Panc1 (cell line): ENCODE measurements at regions not wholly inside any gene's neighbourhood (a gene's known extent, or its start where the extent isn't known, plus 50 kb on each side); places are given as distances from the start of the nearest gene placed in this dataset.

Source experiments
- ATAC-seq: fragments of 200-7000 bp; cut with Tn5 transposase; 2 replicates; pipeline ENCODE4 v1.9.1; 2020; ENCODE audit warnings: mild to moderate bottlenecking, moderate library complexity
- BruUV-seq: library from RNA; stranded (reverse); fragments of 400-500 nt; replicated peaks from 2 replicates; lab custom pipeline; 2021; lab: Mats Ljungman, UMichigan
- CTCF ChIA-PET: fragments of 300-600 bp; sonication (Branson Sonifier 250); formaldehyde crosslinking; loops from one replicate; lab custom pipeline; 2022; ENCODE audit warnings: antibody characterized with exemption; lab: Charles Lee
- POLR2A ChIA-PET: fragments of 300-600 bp; sonication (Branson Sonifier 250); formaldehyde crosslinking; loops from one replicate; lab custom pipeline; 2022; ENCODE audit warnings: antibody characterized with exemption; lab: Charles Lee
- DNase-seq: peaks from one replicate; pipeline ENCODE4 v3.0.0-alpha.2; 2010; ENCODE audit warnings: low read depth, low spot score
- H3K27ac ChIP-seq: 2 replicates; pipeline ENCODE4 v1.5.1; 2011; ENCODE audit warnings: mild to moderate bottlenecking, low read length, inconsistent platforms
- H3K27me3 ChIP-seq: fragments of 200-500 bp; sonication (Bioruptor generic); 2 replicates; pipeline ENCODE4 v1.6.0; 2014; ENCODE audit warnings: low read length, inconsistent platforms; ENCODE audit not compliant: control insufficient read depth, insufficient read depth
- H3K36me3 ChIP-seq: fragments of 200-500 bp; sonication (Bioruptor generic); 2 replicates; pipeline ENCODE4 v1.5.1; 2014; ENCODE audit warnings: inconsistent platforms, mild to moderate bottlenecking, low read length, moderate library complexity; ENCODE audit not compliant: control insufficient read depth, insufficient read depth
- H3K4me1 ChIP-seq: 2 replicates; pipeline ENCODE4 v1.5.1; 2011; ENCODE audit warnings: inconsistent platforms, mild to moderate bottlenecking, low read length, moderate library complexity; ENCODE audit not compliant: control insufficient read depth, insufficient read depth
- H3K4me3 ChIP-seq, 2 experiments: 2 replicates each; pipeline ENCODE4 v1.5.1; 2011 to 2012; ENCODE audit warnings: low read depth in 2 of 2, low read length in 2 of 2, mild to moderate bottlenecking in 2 of 2, inconsistent platforms in 1 of 2, moderate library complexity in 1 of 2
- H3K9me3 ChIP-seq: fragments of 200-500 bp; sonication (Bioruptor generic); 2 replicates; pipeline ENCODE4 v1.5.1; 2014; ENCODE audit warnings: low read depth, mild to moderate bottlenecking, inconsistent platforms, low read length, moderate library complexity; ENCODE audit not compliant: control insufficient read depth, insufficient read depth
- POLR2AphosphoS5 ChIP-seq: IDR thresholded peaks from 2 replicates; pipeline ENCODE4 v1.6.1; 2012; ENCODE audit warnings: mild to moderate bottlenecking, low read depth, low read length, moderate library complexity
- SIN3A ChIP-seq: IDR thresholded peaks from 2 replicates; pipeline ENCODE4 v1.6.1; 2012; ENCODE audit warnings: low read depth, mild to moderate bottlenecking, low read length, moderate library complexity, borderline replicate concordance; ENCODE audit not compliant: insufficient read depth
- TCF7L2 ChIP-seq: IDR thresholded peaks from 2 replicates; pipeline ENCODE4 v1.6.1; 2011; ENCODE audit warnings: mild to moderate bottlenecking, low read depth, low read length, inconsistent platforms
- in situ Hi-C: cut with HindIII; loops from 2 replicates; pipeline ENCODE4 v1.10.0; 2016; ENCODE audit warnings: low sequenced_read_pairs, low pct_unique_long_range_greater_than_20kb
- intact Hi-C: fragments of 100-400 bp; cut with micrococcal nuclease; formaldehyde crosslinking; loops from one replicate; pipeline ENCODE4 v1.10.0; 2022; ENCODE audit not compliant: unreplicated experiment
- TF ChIP-seq, protein P1 (sequence below), 2 experiments: IDR thresholded peaks; 2 replicates each; pipeline ENCODE4 v1.6.1; 2011 to 2012; ENCODE audit warnings: low read depth in 2 of 2, control low read depth in 1 of 2, low read length in 1 of 2, mild to moderate bottlenecking in 1 of 2, moderate library complexity in 1 of 2; ENCODE audit not compliant: insufficient read depth in 1 of 2
- TF ChIP-seq, protein P2 (sequence below): fragments of 450-650 bp; IDR thresholded peaks from 2 replicates; pipeline ENCODE4 v1.5.1; 2017; ENCODE audit warnings: mild to moderate bottlenecking

DNA sequence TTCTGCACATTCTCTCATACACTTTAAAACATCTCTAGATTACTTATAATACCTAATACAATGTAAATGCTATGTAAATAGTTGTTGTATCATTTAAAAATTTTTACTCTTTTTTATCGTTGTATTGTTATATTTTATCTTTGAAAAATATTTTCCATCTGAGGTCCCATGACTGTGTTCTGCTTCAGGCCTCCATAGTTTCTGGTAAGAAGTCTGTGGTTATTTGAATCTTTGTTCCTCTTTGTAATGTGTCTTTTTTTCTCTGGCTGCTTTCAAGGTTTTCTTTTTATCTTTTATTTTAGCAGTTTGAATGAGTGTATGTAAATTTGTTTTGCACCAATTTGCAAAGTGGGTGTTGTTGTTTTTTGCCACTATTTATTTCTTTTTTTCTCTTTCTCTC, 263.1 kb downstream of the RPS24 start:
- in situ Hi-C loops, result no loop called here
- intact Hi-C loops, result no loop called here
- no peaks in the 10 kb centered on the region for H3K9me3 ChIP-seq
- BruUV-seq, result no TSS peak
- ChIA-PET CTCF (interaction anchor here (0.6 kb wide), 1 partner anchor 251 kb away, joined by 3 read pairs; no protein-coding TSS in a partner anchor), POLR2A (no interaction called here)
- no peaks in the 10 kb centered on the region for H3K36me3 ChIP-seq
- ATAC-seq, result no peak
- peaks cover 2% of the 10 kb centered on the region; the same call in 1 of the 2 replicates for H3K4me1 ChIP-seq
- TF ChIP-seq SIN3A (no peak), TCF7L2 (no peak), POLR2AphosphoS5 (no peak)
- TF ChIP-seq, protein P1, sequence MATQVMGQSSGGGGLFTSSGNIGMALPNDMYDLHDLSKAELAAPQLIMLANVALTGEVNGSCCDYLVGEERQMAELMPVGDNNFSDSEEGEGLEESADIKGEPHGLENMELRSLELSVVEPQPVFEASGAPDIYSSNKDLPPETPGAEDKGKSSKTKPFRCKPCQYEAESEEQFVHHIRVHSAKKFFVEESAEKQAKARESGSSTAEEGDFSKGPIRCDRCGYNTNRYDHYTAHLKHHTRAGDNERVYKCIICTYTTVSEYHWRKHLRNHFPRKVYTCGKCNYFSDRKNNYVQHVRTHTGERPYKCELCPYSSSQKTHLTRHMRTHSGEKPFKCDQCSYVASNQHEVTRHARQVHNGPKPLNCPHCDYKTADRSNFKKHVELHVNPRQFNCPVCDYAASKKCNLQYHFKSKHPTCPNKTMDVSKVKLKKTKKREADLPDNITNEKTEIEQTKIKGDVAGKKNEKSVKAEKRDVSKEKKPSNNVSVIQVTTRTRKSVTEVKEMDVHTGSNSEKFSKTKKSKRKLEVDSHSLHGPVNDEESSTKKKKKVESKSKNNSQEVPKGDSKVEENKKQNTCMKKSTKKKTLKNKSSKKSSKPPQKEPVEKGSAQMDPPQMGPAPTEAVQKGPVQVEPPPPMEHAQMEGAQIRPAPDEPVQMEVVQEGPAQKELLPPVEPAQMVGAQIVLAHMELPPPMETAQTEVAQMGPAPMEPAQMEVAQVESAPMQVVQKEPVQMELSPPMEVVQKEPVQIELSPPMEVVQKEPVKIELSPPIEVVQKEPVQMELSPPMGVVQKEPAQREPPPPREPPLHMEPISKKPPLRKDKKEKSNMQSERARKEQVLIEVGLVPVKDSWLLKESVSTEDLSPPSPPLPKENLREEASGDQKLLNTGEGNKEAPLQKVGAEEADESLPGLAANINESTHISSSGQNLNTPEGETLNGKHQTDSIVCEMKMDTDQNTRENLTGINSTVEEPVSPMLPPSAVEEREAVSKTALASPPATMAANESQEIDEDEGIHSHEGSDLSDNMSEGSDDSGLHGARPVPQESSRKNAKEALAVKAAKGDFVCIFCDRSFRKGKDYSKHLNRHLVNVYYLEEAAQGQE (IDR thresholded peaks at IDR 0.05; ENCODE audit: insufficient read depth in 1 of 2, low read depth in 2 of 2, low read length in 1 of 2), result no peak
- TF ChIP-seq, protein P2, sequence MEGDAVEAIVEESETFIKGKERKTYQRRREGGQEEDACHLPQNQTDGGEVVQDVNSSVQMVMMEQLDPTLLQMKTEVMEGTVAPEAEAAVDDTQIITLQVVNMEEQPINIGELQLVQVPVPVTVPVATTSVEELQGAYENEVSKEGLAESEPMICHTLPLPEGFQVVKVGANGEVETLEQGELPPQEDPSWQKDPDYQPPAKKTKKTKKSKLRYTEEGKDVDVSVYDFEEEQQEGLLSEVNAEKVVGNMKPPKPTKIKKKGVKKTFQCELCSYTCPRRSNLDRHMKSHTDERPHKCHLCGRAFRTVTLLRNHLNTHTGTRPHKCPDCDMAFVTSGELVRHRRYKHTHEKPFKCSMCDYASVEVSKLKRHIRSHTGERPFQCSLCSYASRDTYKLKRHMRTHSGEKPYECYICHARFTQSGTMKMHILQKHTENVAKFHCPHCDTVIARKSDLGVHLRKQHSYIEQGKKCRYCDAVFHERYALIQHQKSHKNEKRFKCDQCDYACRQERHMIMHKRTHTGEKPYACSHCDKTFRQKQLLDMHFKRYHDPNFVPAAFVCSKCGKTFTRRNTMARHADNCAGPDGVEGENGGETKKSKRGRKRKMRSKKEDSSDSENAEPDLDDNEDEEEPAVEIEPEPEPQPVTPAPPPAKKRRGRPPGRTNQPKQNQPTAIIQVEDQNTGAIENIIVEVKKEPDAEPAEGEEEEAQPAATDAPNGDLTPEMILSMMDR, result no peak
- H3K27ac ChIP-seq, result no peak overlapping the region
- H3K27me3 ChIP-seq, result no peaks in the 10 kb centered on the region
- DNase-seq, result no peak
- H3K4me3 ChIP-seq, result no peak overlapping the region

DNA sequence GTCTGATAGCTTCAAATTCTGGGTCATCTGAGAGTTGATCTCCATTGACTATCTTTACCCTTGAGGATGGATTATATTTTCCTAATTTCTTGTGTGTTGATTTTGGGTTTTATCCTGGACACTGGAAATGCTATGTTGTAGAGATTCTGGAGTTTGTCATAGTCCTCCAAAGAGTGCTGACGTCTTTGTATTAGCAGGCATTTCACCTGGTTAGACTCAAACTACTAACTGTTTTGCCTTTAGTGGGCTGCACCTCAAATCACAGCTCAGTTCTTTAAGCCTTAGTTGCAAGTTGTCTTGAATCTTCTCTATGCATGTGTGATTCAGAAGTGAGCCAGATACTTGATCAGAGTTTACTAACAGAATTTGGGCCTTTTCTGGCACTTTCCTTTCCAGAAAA, 264.3 kb downstream of the RPS24 start:
- POLR2A ChIA-PET, result no interaction called here
- DNase-seq (no peak), ATAC-seq (no peak)
- Histone ChIP-seq H3K36me3 (no peaks in the 10 kb centered on the region), H3K4me3 (no peak overlapping the region), H3K4me1 (peaks cover 11% of the 10 kb centered on the region), H3K9me3 (no peaks in the 10 kb centered on the region), H3K27me3 (no peaks in the 10 kb centered on the region), H3K27ac (no peak overlapping the region)
- intact Hi-C loops, result no loop called here
- BruUV-seq, result no TSS peak
- CTCF ChIA-PET, result no interaction called here
- TF ChIP-seq POLR2AphosphoS5, result no peak
- TF ChIP-seq, protein P2, result no peak
- TF ChIP-seq SIN3A, result no peak
- TF ChIP-seq, protein P1 (IDR thresholded peaks at IDR 0.05; ENCODE audit: insufficient read depth in 1 of 2, low read depth in 2 of 2, low read length in 1 of 2), result no peak
- TF ChIP-seq TCF7L2, result no peak
- in situ Hi-C loops, result no loop called here
